ENCODE measurements at regions not wholly inside any gene's neighbourhood (a gene's known extent, or its start where the extent isn't known, plus 50 kb on each side); places are given as distances from the start of the nearest gene placed in this dataset.

DNA sequence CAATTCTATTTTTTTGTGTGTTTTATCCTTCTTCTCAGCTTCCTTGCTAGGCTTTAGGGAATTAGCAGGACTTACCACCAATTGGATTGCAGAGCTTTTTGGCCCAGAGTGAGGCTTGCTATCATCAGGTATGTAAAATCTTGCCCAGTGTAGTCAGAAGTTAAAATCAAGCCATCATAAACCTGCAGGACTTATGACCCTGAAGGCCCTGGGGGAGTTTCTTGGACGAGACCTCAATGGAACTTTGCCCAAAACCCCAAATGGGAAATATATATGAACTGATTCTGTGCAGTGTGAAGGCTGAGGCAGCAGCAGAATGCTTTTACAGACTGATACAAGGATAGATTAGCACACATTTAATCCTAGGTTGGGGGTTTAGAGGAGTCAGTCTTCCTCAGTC, 287.0 kb downstream of the SH3GL2 start:
- TF ChIP-seq, protein P1, sequence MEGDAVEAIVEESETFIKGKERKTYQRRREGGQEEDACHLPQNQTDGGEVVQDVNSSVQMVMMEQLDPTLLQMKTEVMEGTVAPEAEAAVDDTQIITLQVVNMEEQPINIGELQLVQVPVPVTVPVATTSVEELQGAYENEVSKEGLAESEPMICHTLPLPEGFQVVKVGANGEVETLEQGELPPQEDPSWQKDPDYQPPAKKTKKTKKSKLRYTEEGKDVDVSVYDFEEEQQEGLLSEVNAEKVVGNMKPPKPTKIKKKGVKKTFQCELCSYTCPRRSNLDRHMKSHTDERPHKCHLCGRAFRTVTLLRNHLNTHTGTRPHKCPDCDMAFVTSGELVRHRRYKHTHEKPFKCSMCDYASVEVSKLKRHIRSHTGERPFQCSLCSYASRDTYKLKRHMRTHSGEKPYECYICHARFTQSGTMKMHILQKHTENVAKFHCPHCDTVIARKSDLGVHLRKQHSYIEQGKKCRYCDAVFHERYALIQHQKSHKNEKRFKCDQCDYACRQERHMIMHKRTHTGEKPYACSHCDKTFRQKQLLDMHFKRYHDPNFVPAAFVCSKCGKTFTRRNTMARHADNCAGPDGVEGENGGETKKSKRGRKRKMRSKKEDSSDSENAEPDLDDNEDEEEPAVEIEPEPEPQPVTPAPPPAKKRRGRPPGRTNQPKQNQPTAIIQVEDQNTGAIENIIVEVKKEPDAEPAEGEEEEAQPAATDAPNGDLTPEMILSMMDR (IDR thresholded peaks at IDR 0.05): no peak
- TF ChIP-seq POLR2A (IDR thresholded peaks at IDR 0.05): no peak

Data from tibial nerve (tissue), 3 donors.